ENCODE measurements at regions not wholly inside any gene's neighbourhood (a gene's known extent, or its start where the extent isn't known, plus 50 kb on each side); places are given as distances from the start of the nearest gene placed in this dataset.

DNA sequence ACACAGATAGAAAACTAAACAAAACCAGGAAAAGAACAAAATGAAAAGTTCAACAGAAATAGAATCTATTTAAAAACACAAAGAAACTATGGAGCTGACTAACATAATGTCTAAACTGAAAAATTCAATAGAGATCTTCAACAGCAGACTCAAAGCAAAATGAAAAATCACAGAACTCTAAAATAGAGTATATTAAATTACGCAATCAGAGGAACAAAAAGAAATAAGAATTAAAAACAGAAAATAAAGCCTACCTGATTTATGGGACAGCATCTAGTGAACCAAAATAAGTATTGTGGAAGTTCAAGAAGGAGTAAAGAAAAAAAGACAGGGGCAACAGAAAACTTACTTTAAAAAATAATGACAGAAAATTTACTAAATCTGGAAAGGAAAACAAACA is 152.1 kb upstream of the GALNT5 start:
- TF ChIP-seq, protein P1, sequence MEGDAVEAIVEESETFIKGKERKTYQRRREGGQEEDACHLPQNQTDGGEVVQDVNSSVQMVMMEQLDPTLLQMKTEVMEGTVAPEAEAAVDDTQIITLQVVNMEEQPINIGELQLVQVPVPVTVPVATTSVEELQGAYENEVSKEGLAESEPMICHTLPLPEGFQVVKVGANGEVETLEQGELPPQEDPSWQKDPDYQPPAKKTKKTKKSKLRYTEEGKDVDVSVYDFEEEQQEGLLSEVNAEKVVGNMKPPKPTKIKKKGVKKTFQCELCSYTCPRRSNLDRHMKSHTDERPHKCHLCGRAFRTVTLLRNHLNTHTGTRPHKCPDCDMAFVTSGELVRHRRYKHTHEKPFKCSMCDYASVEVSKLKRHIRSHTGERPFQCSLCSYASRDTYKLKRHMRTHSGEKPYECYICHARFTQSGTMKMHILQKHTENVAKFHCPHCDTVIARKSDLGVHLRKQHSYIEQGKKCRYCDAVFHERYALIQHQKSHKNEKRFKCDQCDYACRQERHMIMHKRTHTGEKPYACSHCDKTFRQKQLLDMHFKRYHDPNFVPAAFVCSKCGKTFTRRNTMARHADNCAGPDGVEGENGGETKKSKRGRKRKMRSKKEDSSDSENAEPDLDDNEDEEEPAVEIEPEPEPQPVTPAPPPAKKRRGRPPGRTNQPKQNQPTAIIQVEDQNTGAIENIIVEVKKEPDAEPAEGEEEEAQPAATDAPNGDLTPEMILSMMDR (IDR thresholded peaks at IDR 0.05; ENCODE audit: extremely low read depth in 1 of 2, insufficient read depth in 1 of 2, low read depth in 1 of 2, low read length in 2 of 2) = no peak
- TF ChIP-seq MYC (IDR thresholded peaks at IDR 0.05; ENCODE audit: low read depth, low read length) (no peak), POLR2A (IDR thresholded peaks at IDR 0.05; ENCODE audit: low read depth, low read length) (no peak), EZH2 (IDR thresholded peaks at IDR 0.05; ENCODE audit: borderline replicate concordance, low read depth, low read length, severe bottlenecking) (no peak)

Data from endothelial cell of umbilical vein (primary cell).